ENCODE measurements at regions not wholly inside any gene's neighbourhood (a gene's known extent, or its start where the extent isn't known, plus 50 kb on each side); places are given as distances from the start of the nearest gene placed in this dataset.

DNA sequence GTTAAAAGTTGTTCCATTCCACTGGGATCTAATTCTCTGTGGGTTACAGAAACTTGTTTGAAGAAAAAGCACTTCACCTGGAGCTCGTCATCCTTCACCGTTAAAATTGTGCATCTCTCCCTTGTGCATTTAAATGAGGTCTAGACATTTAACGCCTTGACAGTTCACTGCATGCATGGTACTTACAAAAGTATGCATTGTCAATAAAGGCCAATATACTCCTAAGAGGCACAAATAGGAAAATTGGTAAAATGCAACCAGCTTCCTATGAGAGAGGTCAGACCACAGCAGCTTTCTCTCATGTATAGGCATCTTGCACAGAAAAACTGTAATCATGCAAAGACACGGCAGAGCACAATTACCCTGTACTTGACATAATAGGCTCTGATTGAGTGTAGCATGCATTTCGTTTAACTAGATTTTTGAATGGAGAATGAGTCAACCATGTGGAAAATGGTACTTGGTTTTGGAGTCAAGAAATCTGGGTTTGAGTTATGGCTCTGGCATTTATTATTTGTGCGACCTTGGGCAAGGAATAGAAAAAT lies 378.5 kb downstream of the RFPL4B start:
- TF ChIP-seq PBX3 (IDR thresholded peaks at IDR 0.05): no peak
- no peak for TF ChIP-seq MAX (IDR thresholded peaks at IDR 0.05; ENCODE audit: low read depth)
- no peak for TF ChIP-seq RAD21 (IDR thresholded peaks at IDR 0.05; ENCODE audit: low read length)
- TF ChIP-seq CTCF (IDR thresholded peaks at IDR 0.05): no peak
- no peak for TF ChIP-seq GABPA (IDR thresholded peaks at IDR 0.05; ENCODE audit: low read depth)
- TF ChIP-seq ELF1 (IDR thresholded peaks at IDR 0.05): no peak
- TF ChIP-seq YY1 (IDR thresholded peaks at IDR 0.05; ENCODE audit: low read depth): no peak

Data from SK-N-SH (cell line).